ENCODE measurements at regions not wholly inside any gene's neighbourhood (a gene's known extent, or its start where the extent isn't known, plus 50 kb on each side); places are given as distances from the start of the nearest gene placed in this dataset.

GRCh38 chr13:24052547-24053518 lies 107.7 kb upstream of the SPATA13 start:
- DNase-seq = no peak

DNA sequence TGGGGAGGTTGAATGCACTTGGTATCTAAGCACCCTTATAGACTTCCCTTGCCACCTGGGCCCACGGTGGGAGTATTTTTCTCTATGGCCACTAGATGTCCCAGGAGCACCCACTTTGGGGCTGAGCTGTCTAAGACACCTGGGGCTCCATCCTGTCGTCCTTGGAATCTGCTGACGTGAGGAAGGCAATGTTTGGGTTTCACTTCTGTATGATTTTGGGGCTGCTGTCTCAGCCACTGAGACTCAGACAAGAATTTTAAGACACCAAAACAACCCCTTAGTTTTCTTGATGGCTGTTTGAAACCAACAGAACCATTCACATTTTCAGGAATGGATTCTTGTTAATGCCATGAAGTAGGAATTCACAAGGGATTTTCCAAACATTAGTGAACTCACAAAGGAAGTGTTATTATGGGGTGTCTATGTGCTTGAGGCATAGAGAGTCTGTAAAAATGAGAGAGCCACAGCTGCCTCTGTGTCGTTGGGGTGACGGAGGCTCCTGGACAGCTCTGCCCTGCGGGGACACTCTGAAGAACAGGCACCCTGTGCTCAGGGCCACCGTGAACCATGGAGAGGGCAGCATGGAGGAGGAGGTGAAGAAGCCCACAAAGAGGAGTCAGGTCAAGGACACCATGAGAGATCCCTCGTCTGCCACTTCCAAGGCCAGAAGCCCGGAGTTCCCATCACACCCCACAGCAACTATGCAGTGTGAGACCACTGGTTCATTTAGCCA lies 106.8 kb upstream of the SPATA13 start:
- DNase-seq = peak; percentile 5 to 32 (median 16)

DNA sequence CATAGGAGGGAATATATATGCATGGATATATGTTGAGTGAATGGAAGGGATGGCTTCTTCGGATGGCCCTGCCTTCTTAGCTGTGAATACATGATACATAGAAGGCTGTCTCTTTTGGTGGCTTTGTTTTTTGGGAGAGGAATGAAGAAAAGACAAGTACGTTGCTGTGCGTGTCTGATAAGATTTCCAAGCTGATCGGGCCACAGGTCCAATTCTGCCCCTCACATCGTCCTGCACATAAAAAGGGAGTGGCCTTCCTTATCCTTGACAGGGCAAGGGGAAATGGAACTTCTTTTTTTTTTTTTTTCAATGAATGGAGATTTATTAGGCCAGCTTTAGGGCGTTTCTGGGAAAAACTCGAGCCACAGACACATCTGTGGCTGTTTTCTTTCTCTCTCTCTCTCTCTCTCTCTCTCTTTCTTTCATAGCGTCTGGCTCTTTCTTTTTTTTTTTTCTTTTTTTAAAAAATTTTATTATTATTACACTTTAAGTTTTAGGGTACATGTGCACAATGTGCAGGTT lies 103.8 kb upstream of the SPATA13 start:
- no peak for DNase-seq

GRCh38 chr13:24060993-24061392 lies 99.5 kb upstream of the SPATA13 start:
- DNase-seq = no peak

DNA sequence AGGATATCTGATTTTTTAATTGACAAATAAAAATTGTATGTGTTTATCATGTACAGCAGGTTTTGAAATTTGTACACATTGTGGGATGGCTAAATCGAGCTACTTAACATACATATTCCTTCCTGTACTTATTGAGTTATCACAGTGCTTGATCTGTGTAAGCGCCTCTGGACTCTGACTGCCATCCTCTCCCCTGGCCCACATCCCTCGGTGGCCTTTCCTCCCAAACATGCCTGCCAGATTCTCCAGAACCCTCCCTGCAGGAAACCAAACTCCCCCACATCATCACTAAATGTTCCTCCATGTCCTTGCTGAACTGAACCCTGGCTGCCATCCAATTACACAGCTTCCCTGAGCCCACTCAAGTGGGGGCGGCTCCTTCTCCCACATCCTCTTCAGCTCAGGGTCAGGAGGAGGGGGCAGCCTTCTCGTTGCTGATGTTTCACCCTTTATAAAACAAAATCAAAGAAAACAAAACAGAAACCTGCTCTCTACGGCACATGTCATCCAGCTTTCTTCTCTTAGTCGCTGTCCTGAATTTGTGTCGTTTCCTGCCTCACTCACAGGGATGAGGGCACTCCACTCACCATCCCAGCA lies 97.1 kb upstream of the SPATA13 start:
- no peak for DNase-seq

- DNase-seq = no peak
These were observed 96.1 kb upstream of the SPATA13 start for GRCh38 chr13:24064371-24064770.

- DNase-seq = no peak
These were observed 95.3 kb upstream of the SPATA13 start for GRCh38 chr13:24065176-24065575.

DNA sequence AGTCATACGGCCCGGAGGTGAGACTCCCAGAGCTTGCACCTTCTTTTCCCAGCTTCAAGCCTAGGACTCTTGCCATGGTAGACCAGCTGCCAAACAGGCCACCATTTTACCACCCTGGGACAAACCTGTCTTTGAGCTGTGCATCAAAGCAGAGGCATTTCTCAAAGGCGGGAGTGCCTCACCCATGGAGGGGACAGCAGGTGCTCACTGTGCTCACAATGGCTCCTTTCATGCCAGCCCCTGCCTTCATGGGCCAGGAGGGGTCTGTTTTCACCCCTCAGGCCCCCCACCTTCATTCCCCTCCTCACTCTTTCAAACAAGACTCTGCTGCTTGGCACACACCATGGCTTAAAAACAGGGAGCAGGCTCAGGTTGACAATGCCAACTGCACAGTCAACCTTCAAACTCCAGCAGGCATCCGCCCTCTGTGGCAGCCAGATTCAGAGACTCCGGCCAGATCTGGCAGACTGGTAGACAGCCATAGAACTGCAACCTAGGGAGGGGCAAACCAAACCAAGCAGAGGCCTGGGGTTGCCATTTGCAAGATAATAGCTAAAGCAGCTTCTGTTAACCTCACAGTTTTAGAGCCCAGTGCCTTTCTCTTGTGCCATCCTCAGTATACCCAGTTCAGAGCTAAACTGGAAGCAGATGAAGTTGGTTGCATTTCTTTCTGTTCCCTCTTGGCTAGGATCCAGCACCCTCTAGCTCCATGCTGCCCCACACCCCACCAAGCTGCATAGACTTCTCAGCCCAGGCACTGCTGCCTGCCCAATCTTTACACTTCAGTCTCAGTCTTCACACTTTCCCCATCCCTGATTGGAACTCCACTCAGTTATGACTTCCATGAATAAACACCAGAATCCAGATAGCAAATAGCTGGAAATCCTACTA lies 93.9 kb upstream of the SPATA13 start:
- DNase-seq = no peak

DNA sequence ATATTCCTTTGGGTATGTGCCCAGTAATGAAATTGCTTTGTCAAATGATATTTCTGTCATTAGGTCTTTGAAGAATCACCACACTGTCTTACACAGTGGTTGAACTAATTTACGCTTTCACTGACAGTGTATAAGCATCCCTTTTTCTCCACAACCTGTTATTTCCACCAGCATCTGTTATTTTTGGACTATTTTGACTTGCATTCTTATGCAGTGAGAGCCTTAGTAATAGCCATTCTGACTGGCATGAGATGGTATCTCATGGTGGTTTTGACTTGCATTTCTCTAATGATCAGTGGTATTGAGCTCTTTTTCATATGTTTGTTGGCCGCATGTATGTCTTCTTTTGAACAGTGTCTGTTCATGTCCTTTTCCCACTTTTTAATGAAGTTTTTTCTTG lies 92.0 kb upstream of the SPATA13 start:
- no peak for DNase-seq

DNA sequence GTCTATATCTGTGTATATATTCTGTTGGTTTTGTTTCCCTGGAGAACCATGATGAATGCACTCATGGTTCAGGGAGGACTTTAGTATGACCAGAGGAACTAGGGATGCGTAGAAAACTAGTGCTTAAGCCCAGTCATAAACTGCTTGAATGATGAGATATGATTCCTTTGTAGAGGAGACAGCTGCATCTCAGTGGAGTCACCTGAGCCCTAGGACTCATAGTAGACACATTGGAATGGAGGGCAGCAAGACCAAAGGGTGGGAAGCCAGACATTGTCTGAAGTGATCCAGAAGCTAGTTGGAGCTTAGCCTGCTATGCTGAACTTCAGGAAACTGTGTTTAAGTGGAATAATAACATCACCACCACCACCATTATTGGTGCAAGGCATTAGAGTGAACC lies 89.5 kb upstream of the SPATA13 start:
- no peak for DNase-seq

DNA sequence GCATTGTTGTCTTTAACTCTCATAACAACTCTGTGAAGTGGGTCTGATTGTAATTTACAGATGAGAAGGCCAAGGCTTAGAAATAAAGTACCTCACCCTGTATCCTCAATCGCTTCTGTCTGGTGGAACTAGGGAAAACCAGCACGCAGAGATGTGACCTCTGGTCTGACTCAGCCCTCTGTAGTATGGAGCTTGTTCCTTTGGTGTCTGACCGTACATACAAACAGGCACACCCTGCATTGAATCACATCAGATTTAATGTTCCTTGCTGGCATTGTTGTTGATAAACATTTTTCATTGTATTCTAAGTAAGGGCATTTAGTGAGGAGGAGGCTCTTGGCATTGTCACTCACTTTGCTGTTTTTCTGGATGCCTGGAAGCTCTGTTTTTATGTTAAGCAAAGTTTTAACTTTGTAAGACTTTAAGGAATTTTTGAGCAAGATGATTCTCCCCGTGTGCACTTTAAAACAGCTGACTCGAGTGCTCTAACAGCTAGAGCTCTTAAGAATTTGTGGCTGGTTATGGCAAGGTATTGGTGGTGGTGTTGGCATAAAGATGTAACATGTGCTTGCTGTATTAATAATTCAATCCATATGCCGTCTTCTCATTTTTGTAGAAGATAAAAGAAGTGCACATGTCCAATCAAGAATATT lies 89.0 kb upstream of the SPATA13 start:
- DNase-seq = no peak

DNA sequence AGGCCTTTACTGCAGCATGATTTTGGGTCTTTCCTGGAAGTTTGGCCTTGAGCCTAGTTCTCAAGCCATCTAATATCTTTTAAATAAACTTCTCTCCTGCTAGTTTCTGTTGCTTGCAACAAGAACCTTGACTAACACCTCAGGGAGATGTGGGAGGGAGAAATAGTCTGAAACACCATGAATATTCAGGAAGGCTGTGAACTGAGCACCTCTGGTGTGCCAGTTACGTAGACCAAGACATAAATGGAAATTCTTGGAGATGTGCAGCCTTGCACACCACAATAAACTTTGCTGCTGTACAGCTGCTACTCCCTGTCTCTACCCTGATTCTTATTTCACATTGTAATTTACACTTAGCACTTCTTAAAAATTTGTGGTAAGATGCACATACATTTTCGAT lies 86.9 kb upstream of the SPATA13 start:
- no peak for DNase-seq

- DNase-seq = no peak
These were observed 85.8 kb upstream of the SPATA13 start for GRCh38 chr13:24074678-24075077.

- no peak for DNase-seq
These were observed 85.2 kb upstream of the SPATA13 start for GRCh38 chr13:24075137-24075975.

- no peak for DNase-seq
These were observed 84.4 kb upstream of the SPATA13 start for GRCh38 chr13:24076109-24076508.

DNA sequence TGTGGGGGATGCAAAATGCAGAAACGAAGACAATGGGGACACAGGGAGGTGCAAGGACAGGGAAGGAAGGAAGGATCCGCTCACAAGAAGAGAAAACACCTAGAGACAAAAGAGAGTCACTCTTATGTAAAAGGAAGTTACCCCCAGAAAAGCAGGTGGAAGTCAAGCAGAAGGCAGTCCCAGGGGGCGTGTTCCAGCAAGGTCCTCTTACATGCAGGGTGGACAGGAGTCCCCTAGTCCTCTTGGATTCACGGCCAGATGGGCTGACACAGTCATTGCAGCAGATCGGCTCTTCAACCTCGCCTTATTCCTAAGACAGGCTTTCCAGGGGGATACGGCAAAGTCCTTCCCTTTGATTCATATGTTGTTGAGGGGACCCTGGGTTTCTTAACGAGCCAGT lies 83.9 kb upstream of the SPATA13 start:
- DNase-seq = no peak

DNA sequence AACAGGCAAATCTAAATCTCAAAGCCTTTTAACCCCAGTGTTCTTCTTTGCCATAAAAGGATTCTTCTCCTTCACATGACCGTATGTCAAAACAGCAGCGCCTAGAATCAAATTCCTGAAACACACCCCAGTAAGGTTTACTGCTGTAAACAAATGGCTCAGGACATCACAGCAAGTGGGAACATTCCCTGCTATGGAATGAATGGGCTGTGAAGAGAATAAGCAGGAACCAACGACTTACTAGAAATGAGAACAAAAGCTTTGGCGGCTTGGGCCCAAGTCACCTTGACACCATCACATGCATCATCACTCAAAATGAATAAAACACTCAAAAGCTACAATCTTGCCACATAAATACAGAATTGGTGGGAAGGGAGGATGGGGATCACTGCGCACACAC lies 80.4 kb upstream of the SPATA13 start:
- DNase-seq = no peak

GRCh38 chr13:24081387-24081786 lies 79.1 kb upstream of the SPATA13 start:
- DNase-seq = no peak

DNA sequence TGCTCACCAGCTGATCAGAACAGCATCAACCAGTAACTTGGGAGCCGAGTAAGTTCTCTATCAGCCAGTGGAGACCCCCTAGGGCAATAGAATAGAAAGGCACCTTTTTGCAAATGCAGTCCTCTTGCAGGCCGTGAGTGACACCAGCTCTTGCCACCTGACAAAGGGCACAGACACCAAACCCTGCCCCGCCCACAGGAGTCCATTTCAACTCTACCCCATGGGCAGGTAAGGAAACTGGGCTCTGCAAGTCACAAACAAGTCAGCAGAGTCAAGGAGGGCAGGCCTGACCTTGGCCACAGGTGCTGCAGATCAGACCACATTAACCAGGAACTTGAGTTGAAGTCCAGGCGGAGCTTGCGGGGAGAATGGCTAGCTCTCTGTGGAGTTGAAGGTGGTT lies 77.4 kb upstream of the SPATA13 start:
- DNase-seq = no peak

DNA sequence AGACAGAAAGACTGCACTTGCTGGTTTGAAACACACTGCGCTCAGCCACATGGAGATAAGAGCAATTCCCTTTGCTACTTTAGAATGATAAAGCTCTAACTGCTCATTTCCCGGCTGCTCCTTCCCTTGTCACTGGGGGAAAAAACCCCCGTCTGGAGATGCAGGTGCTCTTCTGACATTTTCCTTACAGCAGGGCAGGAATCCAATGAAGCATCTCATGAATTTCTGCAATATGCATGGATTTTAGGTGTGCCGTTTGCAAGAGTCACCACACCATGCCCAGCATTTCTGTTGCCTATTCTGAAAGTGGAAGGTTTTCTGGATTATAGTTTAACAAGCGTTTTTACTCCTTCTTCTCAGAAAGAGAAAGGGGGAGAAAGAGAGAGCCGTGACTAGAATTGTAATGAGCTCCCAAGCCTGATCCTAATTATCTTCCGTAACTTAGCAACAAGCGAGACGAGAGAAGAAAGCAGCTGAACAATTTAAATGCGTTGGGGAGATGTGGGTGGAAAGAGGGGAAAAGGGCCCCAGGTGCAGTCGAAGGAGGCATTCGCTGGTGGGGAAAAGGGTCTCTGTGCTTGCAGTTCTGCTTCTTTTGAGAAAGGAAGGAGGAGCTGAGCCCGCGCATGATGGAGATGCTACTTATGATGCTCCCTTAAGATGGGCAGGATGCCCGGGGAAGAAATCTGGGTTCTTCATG lies 76.6 kb upstream of the SPATA13 start:
- DNase-seq = no peak
